Right lobe of liver (tissue), 6 donors: ENCODE measurements at regions not wholly inside any gene's neighbourhood (a gene's known extent, or its start where the extent isn't known, plus 50 kb on each side); places are given as distances from the start of the nearest gene placed in this dataset.

Experiments used
- ATAC-seq, 4 donors: fragments of 200-7000 bp; cut with Tn5 transposase; one replicate each; pipeline ENCODE4 v1.9.1; 2020; ENCODE audit warnings: mild to moderate bottlenecking in 4 of 4, moderate library complexity in 4 of 4
- DNase-seq, 3 donors: peaks; one replicate each; pipeline ENCODE4 v3.0.0-alpha.2; 2020
- H3K27ac ChIP-seq, 3 donors: fragments of 200-600 bp; one replicate each; pipeline ENCODE4 v1.8.0; 2022
- H3K27me3 ChIP-seq, 2 donors: fragments of 200-600 bp; one replicate each; pipeline ENCODE4 v1.8.0; 2022
- H3K36me3 ChIP-seq, 4 donors: fragments of 200-600 bp; sonication (generic) in 1 of 4; one replicate each; pipeline versions ENCODE4 v1.5.1 to v1.8.0; 2017 to 2022; ENCODE audit warnings: control low read depth in 1 of 4
- H3K4me1 ChIP-seq, 4 donors: fragments of 200-600 bp; sonication (generic) in 1 of 4; one replicate each; pipeline versions ENCODE4 v1.5.1 to v1.8.0; 2017 to 2022; ENCODE audit warnings: control low read depth in 1 of 4
- H3K4me3 ChIP-seq, 3 donors: fragments of 200-600 bp; one replicate each; pipeline ENCODE4 v1.8.0; 2022
- H3K9me3 ChIP-seq, 4 donors: fragments of 200-600 bp; sonication (generic) in 1 of 4; one replicate each; pipeline versions ENCODE4 v1.5.1 to v1.8.0; 2017 to 2022; ENCODE audit warnings: control low read depth in 1 of 4
- CTCF ChIP-seq, 4 donors: fragments of 200-600 bp in 3 of 4; fragments of 450-650 bp in 1 of 4; IDR thresholded peaks; one replicate each; pipeline versions ENCODE4 v1.5.1 to v1.8.0; 2016 to 2022; ENCODE audit warnings: antibody characterized with exemption in 4 of 4, mild to moderate bottlenecking in 2 of 4
- POLR2A ChIP-seq: fragments of 450-650 bp; IDR thresholded peaks from one replicate; pipeline ENCODE4 v1.6.1; 2017; ENCODE audit warnings: antibody characterized with exemption, mild to moderate bottlenecking
- WGBS: methylation state at CpG from one replicate; pipeline ENCODE4 v1.1.6; 2018; ENCODE audit warnings: low coverage, low lambda C conversion rate; ENCODE audit not compliant: insufficient coverage; ENCODE audit errors: missing lambda C conversion rate; 5-methylcytosine and 5-hydroxymethylcytosine counted together
- intact Hi-C, 2 donors: fragments of 100-400 bp; cut with DNase I; formaldehyde crosslinking; loops; one replicate each; pipeline versions ENCODE4 v1.11.2 to v1.14.1; 2022
- donor health status: DM: no; HTN: yes; CAD: no.
- donor health status: DM: no; HTN: no; CAD: no.
- donor health status: DM: no; HTN: no; CAD: no.
- donor health status: DM: no; HTN: yes; CAD: no.
- donor health status: DM: no; HTN: yes; CAD: no.

DNA sequence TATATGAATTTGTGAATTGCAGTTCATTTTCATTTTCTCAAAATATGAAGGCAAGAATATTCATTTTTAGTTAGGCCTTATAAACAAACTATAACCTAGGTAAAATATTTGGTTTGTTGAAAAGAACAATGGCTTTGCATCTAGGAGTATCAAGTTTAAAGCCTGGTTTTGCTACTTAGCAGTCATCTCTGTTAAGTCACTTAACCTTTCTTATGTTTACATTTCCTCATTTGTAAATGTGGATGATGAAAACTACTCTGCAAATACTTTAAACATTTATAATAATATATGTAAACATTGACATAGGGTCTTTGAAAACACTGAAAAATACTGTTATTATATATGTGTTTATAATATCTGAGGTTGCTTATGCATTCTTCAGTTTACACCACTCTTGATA, 135.5 kb downstream of the CENPW start:
- Histone ChIP-seq H3K9me3 (no peaks in the 10 kb centered on the region), H3K4me1 (no peaks in the 10 kb centered on the region), H3K4me3 (no peak overlapping the region), H3K27ac (no peak overlapping the region), H3K27me3 (no peaks in the 10 kb centered on the region), H3K36me3 (no peaks in the 10 kb centered on the region)
- TF ChIP-seq CTCF (IDR thresholded peaks at IDR 0.05) (no peak), POLR2A (no peak)
- intact Hi-C loops: no loop called here
- ATAC-seq (no peak), DNase-seq (no peak)

DNA sequence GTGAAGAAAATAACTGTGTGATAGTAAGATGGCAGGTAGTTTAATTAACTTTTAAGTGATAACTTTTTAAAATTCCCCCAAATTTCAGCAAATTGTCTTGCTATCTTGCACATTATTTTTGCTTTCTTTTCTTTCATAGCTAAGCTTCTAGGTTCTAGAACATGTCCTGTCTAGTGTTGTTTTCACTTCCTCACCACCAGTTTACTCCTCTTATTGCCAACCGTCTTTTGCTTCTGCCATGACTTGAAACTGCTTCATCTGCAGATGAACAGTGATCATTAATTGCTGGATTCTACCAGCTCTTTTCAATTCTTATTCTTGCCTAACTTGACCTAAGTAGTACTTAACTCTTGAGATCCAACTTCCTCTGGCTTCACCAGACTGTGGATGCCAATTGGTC, 137.8 kb downstream of the CENPW start:
- intact Hi-C loops: no loop called here
- no peaks in the 10 kb centered on the region for H3K27me3 ChIP-seq
- H3K9me3 ChIP-seq: no peaks in the 10 kb centered on the region
- DNase-seq (no peak), ATAC-seq (no peak)
- TF ChIP-seq CTCF (IDR thresholded peaks at IDR 0.05): no peak
- no peaks in the 10 kb centered on the region for H3K36me3 ChIP-seq
- no peak overlapping the region for H3K27ac ChIP-seq
- H3K4me3 ChIP-seq: no peak overlapping the region
- H3K4me1 ChIP-seq: no peaks in the 10 kb centered on the region
- WGBS: 73% methylated on average over 1 of the region's 1 CpG

GRCh38 chr6:126480268-126480667, 140.4 kb downstream of the CENPW start:
- no peaks in the 10 kb centered on the region for H3K36me3 ChIP-seq
- intact Hi-C loops: no loop called here
- no peak for ATAC-seq
- TF ChIP-seq CTCF (IDR thresholded peaks at IDR 0.05) (no peak), POLR2A (no peak)
- no peaks in the 10 kb centered on the region for H3K9me3 ChIP-seq
- no peak for DNase-seq
- no peaks in the 10 kb centered on the region for H3K27me3 ChIP-seq
- H3K4me1 ChIP-seq: no peaks in the 10 kb centered on the region
- H3K4me3 ChIP-seq: no peak overlapping the region
- H3K27ac ChIP-seq: no peak overlapping the region
- 63% methylated on average over 2 of the region's 2 CpGs for WGBS

- ATAC-seq: no peak
- intact Hi-C loops: no loop called here
- TF ChIP-seq CTCF (IDR thresholded peaks at IDR 0.05) (no peak), POLR2A (no peak)
- Histone ChIP-seq H3K27ac (no peak overlapping the region), H3K27me3 (no peaks in the 10 kb centered on the region), H3K4me1 (no peaks in the 10 kb centered on the region), H3K36me3 (no peaks in the 10 kb centered on the region), H3K9me3 (no peaks in the 10 kb centered on the region), H3K4me3 (no peak overlapping the region)
- DNase-seq: no peak
- 82% methylated on average over 1 of the region's 1 CpG for WGBS
Observed at GRCh38 chr6:126481319-126481718, 141.4 kb downstream of the CENPW start.

- TF ChIP-seq POLR2A: no peak
- TF ChIP-seq CTCF (IDR thresholded peaks at IDR 0.05): no peak
- H3K9me3 ChIP-seq: no peaks in the 10 kb centered on the region
- no peaks in the 10 kb centered on the region for H3K27me3 ChIP-seq
- DNase-seq: no peak
- no peak overlapping the region for H3K4me3 ChIP-seq
- no peak for ATAC-seq
- no peak overlapping the region for H3K27ac ChIP-seq
- WGBS: 89% methylated on average over 7 of the region's 9 CpGs
- intact Hi-C loops: no loop called here
- H3K36me3 ChIP-seq: no peaks in the 10 kb centered on the region
- no peaks in the 10 kb centered on the region for H3K4me1 ChIP-seq
Observed at GRCh38 chr6:126504792-126505191, 164.9 kb downstream of the CENPW start.
